ENCODE measurements at regions not wholly inside any gene's neighbourhood (a gene's known extent, or its start where the extent isn't known, plus 50 kb on each side); places are given as distances from the start of the nearest gene placed in this dataset.
A peak's percentile ranks its signal among the peaks of the same experiment; 100 is the strongest.

DNA sequence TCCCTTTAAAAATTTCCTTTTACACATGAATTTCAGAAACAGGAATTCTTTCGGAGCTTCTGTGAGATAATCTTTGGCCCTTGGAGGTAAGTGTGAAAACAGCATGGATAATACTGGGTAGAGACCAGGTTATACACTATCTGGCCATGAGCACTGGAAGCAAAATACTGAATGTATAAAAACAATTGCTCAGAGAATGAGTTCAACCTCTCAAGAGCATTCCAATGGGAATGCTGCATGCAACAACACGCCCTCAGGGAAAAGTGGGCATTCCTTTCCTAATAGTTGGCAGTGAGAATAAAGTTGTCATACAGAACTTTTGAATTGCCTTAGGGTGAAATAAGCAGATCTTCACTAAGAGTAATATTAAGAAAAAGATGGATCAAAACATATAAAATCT, 574.8 kb upstream of the DIPK2B start:
- DNase-seq (ENCODE audit: low read depth) = peak; percentile 95

DNA sequence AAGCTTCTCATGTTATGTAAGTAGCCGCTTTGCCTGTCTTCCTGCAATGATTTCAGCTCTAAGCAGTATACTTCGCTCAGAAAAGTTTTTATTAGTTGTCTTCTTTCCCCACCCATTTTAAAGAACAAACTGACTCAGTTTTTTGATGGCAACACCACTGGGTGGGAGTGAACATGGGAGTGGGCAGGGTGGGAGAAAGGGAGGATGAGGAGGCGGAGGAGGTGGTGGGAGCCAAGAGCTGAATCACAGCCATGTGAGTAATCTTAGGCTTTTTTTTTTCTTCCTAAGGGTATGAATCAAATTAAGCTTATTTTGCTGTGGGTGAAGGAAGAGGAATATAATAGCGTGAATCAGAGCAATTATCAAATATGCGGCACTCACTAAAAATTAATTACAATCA, 574.3 kb upstream of the DIPK2B start:
- DNase-seq (ENCODE audit: low read depth) = peak; percentile 92

DNA sequence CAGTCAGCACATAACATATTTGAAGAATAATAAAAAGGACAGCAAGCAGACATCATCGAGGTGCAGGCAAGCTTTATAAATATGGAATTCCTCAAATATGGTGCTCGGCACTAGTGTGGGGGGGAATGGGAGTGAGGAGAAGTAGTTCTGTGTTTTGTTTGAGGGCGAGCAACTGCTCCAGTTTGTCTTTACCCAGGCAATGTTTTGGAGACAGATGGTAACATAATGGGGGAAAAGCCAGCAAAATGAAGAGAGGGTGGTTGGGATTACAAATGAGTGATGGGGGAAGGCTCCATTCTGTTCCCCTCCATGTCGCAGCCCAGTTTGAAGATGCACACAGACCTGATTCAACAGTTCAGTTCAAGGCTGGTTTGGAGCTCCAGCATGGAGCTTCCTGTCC, 572.9 kb upstream of the DIPK2B start:
- no peak for DNase-seq (ENCODE audit: low read depth)

DNA sequence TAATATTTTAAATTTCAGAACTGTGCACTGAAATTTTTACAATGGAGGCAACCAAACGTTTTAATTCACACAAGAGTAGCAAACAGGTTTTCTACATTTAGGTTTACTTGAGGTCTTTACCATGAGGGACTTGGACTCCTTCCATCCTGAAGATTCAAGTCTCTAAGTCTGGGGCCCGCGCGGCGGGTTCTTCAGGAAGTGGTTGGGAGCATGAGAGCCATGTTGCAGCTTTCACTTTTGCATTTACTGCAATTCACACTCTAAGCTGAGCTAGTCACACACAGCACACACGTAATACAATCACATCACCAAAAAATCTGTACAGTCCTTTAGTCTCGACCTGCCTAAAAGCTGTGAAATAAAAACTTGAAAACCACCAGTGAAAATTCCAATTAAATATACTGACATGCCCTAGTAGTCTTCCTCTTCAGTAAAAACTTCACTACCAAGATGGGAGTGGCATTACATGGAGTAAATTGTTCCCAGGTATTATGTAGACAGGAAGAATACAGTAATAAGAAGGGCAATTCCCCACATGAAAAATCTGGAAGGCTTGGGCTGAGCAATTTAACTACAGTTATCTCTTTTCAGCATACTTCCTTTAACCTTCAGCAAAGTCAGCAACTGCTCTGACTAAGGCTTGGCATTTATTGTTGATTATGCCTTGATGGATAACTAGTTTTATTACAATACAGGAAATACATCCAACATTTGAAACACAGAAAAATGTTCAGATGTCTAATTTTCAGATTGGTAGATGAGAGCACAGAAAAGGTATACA, 571.1 kb upstream of the DIPK2B start:
- peak; percentile 84 for DNase-seq (ENCODE audit: low read depth)

DNA sequence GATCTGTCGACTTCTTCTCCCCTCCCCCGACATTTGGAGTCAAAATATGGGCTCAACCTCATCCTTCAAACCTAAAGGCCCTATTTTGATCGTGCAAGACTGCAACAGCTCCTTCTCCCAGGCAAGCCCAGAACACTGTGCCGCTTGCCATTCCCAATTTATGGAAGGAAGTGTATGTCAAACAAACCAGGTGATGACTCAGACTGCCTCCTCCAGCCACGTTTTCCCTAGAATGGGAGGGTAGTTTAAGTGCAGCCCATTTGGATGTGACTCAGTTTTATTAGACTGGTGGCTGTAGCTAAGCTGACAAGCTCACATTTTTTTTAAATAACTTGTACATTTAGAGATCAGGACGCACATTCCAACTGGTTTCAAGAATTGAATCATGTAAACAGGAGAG, 570.4 kb upstream of the DIPK2B start:
- peak; percentile 97 for DNase-seq (ENCODE audit: low read depth)

DNA sequence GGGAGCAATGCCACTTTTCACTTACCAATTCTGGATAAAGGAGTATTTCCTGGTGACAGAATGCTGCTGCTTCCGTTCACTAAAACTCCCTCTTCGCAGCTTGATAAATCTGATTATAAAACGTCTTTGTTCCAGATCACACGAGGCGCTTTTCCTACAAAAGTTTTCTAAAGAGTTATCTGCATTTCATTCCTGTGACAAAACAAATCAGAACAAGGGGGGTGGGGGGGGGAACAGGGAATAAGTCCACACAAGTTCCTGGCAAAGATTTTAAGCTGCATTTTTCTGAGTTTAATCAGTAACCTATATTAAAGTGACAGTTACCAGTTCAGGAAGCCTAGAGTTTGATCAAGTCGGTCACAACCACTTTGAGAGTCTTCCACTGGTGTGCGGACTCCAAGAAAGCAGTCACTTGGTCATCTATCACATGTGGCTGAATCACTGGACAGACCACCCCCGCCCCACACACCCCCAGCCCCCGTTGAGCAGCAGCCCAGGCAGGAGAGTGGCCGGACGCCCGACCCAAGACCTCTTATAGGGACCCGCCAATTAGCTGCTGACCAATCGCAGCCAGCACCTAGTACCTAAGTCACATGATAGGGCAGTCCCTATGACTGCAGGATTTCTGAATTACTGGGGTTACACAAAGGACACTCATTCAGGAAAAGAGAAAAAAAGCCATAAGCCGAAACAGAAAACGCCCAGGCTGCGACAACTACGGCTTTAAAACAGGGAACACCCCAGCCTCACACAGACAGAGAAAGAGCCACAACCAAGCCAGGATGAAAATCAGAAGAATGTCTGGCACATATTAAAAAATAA, 569.3 kb upstream of the DIPK2B start:
- DNase-seq (ENCODE audit: low read depth) = peak; percentile 98

DNA sequence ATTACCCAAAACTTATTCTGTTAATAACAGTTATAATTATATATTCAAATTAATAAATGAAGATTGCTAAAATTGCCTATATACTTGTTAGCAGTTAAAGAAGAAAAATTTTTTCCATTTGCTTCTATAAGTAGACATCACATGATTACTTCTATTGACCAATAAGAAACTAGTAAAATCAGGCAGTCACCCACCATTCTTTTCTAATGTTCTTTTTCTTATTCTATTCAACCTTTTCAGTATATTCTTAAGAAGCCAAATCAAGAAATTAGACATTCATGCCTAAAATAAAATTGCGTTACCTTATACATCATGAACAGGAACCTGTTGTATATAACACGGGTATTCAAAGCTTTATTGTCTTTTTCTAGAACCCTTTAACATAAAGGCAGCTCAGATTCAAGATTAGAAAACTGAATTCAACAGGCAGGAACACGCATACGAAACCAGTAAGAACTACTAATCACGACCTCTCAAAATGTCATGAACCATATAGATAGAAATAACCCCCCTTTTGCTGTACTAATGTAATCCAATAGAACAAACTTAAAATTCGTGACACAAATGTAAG, 568.1 kb upstream of the DIPK2B start:
- DNase-seq (ENCODE audit: low read depth) = no peak

DNA sequence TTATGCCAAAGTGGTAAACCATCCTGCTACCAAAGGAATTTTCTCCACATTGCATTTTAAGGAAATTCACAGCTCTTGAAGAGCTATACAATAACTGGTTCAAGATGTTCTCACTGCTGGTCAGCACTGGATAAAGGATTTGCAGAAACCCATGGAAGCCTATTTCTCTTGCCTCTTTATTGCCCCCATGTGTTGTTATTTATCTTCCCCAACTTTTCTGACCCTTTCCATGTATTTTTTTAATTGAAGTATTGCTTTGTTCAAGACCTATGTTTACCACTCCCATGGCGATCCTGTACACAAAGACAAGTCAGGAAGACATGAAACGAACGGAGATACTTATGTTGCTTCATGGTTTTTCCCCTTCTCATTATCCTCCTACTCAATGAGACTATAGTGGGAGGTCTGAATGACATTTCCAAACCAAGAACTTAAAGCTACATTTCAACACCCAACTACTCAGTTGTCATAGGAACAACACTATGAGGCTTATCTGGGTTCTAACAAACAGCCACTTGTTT, 566.4 kb upstream of the DIPK2B start:
- DNase-seq (ENCODE audit: low read depth) = peak; percentile 78

DNA sequence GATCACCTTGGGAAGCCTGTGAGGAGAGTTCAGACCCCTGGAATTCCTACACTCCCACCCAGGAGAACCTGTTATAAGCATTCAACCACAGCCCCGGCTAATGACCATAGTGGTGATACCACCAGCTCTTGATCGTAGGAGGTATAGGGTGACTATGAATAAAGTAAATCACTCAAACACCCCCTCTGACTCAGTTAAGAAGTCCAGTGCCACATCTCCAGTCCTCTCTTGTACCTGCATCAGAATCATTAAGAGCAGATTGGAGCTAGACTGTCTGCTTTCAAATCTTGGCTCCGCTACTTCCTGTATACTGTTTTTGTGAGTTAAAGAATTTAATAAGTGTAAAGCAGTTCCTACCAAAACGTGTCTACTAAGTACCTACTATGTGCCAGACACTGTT, 565.1 kb upstream of the DIPK2B start:
- peak; percentile 40 for DNase-seq (ENCODE audit: low read depth)

DNA sequence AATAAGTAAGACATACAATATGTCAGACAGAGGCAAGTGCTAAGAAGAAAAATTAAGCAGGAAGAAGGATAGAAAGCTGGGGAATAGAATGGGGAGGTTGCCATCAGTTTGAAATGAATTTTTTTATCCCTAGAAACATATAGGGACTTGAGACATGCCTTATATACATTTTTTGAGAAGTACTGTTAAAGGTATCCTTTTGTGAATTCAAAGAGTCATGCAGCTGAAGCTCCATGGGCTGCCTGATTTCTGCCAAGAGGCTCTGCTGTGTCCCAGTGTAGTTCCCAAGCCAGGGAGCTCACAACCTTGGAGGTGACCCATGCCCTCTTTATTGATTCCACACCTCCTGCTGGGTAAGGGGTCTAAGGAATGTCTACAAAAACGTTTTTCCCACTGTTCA, 564.6 kb upstream of the DIPK2B start:
- DNase-seq (ENCODE audit: low read depth) = peak; percentile 27

DNA sequence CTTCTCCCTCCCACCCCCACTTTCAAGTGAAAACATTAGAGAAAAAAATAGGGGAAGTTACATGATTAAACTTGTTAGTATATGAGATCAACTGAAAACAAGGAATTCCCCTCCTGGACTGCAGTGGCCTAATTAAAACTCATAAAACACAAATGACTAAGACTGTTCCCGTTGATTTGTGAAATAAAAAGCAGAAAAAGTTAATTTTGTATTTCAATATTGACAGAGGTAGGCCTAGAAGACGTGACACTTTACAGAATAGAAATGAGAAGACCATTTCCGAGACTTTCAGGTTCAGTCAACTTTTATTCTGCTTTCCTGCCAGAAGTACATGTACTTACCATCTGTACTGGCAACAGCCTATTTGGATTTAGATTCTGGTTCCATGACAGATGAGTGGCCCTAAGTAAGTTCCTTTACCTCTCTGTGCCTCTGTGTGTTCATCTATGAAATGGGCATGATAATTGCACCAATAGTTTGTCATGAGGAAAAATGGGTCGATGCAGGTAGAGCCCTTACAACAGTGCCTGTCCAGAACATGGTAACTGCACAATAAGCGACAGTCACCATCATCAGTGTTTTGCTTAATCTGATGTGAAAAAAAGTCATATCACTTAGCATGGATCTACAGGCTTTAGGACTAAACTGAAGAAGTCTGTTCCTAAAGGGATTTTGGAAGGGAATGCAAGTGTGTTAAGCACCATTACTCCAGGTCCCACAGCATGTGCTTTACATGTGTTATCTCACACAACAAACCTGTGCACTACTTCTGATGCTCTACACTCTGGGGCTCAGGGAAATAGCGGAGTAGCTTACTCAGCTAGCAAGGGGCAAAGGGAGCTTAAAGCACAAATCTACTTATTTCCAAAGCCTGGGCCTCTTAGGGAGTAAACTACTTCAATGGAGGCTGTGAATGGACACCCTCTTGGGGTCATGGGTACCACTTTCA, 562.3 kb upstream of the DIPK2B start:
- DNase-seq (ENCODE audit: low read depth) = no peak

DNA sequence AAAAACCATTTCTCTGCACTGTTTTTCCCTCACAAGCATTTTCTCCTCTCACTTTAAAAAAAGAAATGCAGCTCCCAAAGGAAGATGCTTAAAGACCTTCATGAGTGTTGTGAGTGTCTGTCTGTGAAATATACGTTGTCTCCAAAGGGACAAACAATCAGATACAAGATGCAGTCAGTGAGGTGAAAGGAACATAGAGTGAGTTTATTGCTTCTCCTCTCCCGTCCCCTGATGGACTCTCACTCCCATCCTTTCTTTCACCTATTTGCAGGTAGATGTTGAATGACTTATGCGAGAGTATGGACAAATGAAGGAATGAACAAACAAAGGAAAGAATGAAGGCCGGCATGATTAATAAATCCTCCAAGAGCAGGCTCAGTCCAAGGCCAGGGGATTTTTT, 561.2 kb upstream of the DIPK2B start:
- DNase-seq (ENCODE audit: low read depth) = no peak

DNA sequence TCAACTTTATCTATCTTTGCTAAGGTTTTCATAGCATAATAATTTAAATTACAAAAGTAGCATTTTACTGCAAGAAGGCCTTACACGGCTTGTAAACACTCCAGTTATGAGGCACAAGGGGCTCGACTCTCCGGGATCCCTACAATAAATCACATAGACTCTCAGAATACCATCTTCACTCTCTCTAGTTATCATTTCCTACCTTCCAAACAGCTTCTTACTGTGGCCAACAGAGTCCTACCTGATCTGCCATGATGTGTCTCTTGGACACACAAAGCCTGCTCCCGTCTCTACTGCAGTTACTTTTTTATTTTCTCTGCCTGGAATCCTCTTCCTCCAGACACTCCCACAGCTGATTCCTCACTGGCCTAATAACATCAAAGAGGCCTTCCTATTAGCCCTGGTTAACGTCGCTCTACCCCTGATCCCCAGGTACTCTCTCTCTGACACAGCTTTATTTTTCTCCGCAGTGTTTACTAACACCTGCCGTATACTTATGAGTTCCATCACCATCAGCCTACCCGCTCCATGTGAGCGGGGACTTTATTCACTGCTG, 559.6 kb upstream of the DIPK2B start:
- no peak for DNase-seq (ENCODE audit: low read depth)

DNA sequence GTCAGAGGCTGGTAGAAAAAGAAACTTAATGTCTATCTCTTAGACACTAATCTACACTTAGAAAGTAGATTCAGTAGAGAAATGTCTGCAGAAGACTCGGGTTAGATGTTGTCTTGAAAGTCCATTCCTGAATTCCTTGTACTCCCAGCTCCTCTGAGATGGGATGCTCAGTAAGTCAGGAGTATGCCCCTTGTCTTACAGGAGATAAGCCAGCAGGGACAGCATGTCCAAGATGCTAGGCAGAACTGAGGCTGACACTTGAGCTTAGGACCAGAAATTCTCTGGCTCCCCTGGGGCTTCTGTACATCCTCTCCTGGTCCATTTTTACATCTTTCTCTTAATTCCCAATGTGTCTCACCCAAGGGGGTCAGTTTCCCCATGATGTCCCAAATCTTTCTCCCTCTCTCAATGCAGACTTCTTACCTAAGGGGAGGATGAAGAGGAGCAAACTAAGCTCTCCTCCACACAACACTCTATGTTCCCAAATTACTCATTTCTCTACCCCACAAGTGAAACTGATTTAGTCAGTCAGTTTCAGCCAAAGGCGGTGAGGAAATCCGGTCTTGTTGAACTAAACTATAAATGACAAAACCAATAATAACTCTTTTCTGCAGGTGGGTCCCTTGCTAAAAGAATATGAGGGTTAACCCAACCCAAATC, 558.2 kb upstream of the DIPK2B start:
- DNase-seq (ENCODE audit: low read depth) = peak; percentile 73

DNA sequence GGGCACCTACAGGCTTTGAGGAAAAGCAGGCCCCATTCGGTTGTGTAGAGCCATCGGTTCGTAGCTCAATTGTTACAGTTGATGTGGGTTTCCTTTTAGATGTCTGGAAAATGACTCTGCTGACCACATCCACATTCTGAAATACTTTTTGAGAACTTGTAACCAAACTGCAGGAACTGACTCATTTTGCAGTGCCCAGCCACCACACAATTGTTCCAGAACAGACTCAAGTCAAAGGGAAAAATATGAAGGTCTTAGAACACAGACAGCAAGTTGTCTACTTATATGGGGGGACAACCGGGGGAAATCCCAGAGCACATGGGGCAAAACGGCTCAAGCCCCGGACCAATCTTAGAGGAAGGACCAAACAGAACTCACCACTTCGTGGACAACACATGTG, 557.6 kb upstream of the DIPK2B start:
- peak; percentile 98 for DNase-seq (ENCODE audit: low read depth)

DNA sequence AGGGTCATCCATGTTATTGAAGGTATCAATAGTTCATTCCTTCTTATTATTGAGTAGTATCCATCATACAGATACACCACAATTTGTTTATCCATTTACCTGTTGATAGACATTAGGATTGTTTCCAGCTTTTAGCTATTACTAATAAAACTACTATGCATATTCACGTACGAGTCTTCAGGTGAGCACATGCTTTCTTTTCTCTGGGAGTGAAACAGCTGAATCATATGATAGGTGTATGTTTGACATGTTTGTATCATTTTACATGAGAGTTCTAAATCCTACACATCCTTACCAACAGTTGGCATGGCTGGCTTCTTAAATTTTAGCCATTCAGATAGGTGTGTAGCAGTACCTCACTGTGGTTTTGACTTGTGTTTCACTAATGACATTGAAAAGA, 556.6 kb upstream of the DIPK2B start:
- DNase-seq (ENCODE audit: low read depth) = no peak

DNA sequence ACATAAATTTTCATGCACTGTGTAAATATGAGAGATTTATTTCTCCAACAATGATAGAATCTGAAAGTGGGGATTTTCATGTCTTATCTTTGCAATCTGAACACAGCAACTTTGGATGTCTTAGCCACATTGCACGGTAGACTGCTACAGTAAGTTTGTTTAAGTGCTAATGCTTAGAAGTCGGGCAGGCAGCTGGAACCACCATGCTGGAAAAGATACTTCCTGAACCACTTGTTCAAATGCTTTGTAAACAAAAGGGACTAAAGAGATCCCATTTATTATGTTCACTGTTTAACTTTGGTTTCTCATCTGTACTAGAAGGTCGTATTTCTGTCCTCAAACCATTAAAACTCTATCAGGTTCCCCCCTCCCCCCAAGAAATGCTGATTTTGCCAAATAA, 555.9 kb upstream of the DIPK2B start:
- DNase-seq (ENCODE audit: low read depth) = peak; percentile 84

DNA sequence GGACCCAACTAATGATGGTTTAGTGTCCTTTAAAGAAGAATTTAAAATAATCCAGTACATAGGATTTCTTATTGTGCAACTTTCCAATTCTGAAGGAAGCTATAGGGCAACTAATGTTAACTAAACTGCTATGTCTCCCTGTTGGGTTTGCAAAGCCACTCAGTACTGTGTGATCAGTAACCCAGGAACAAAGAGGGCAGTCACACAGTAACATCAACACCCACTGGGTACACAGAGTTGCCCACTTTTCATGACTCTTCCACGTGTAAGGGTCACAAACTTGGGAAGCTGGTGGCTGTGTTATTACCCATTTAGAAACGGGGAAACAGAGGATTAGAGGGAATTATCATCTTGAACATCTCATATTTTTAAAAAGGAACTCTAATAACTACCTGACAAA, 555.0 kb upstream of the DIPK2B start:
- no peak for DNase-seq (ENCODE audit: low read depth)

DNA sequence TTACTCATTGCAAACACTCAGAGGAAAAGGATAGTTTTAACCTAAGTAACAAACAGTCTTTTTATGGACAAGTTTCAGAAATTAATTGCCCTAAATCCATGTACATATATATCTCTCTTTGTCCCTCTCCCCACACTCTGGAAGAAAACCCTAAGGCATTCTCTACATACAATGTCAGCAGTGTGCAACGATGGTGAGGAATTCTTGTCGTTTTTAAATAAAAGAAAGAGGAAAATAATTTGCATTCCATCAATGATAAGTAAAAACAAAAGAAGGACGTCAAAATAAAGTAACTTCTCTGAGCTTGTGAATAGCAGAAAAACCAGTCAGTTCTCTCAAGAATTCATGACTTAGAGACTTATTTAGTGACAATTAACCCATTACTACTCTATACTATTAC, 550.5 kb upstream of the DIPK2B start:
- DNase-seq (ENCODE audit: low read depth) = no peak

DNA sequence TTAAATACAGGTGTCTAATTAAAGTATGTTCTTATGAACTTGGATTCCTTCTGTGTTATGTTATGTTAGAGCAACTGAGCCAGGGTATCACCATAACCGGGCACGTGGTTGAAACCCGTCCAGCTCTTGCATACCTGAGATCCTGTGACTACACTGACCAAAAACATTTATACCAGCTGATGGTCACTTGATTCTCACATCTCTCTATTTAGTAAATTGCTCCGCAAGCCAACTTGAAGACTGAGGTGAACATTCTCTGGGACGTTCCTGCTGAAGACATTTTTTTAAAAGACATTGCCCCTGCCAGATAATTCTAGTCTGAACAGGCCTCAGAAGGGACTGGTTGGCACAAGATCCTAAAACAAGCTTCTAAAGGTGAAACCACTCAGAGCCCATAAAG, 550.0 kb upstream of the DIPK2B start:
- DNase-seq (ENCODE audit: low read depth) = no peak

DNA sequence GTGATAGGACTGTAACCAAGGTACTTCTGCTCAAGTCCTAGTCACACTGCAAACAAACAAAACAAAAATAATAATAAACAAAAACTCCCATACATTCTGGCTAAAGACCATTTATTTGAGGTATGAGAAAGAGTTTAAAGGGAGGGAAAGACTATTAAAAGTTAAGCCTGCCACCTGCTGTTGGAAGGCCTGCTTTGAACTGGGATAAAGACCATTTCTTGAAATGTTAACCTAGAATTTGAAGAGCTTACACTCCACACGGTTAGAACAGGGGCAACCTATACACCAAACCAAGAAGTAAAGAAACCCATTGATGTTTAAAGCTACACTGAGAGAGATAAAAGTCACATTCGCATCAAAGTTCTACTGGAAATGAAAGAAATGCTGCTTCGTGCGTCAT, 548.7 kb upstream of the DIPK2B start:
- peak; percentile 47 for DNase-seq (ENCODE audit: low read depth)
